Mammary epithelial cell (primary cell): ENCODE measurements at regions not wholly inside any gene's neighbourhood (a gene's known extent, or its start where the extent isn't known, plus 50 kb on each side); places are given as distances from the start of the nearest gene placed in this dataset.

Experiments used
- EZH2 ChIP-seq: IDR thresholded peaks from 2 replicates; pipeline ENCODE4 v1.6.1; 2012; ENCODE audit warnings: low read length, inconsistent platforms, borderline replicate concordance
- TF ChIP-seq, protein P1 (sequence below), 2 donors: IDR thresholded peaks in 1 of 2; conservative IDR thresholded peaks in 1 of 2; 2 replicates each; pipeline ENCODE4 v1.5.1; 2011 to 2012; ENCODE audit warnings: inconsistent platforms in 2 of 2, low read length in 2 of 2, mild to moderate bottlenecking in 2 of 2, control low read depth in 1 of 2, low read depth in 1 of 2; ENCODE audit not compliant: insufficient read depth in 1 of 2; ENCODE audit errors: extremely low read depth in 1 of 2

DNA sequence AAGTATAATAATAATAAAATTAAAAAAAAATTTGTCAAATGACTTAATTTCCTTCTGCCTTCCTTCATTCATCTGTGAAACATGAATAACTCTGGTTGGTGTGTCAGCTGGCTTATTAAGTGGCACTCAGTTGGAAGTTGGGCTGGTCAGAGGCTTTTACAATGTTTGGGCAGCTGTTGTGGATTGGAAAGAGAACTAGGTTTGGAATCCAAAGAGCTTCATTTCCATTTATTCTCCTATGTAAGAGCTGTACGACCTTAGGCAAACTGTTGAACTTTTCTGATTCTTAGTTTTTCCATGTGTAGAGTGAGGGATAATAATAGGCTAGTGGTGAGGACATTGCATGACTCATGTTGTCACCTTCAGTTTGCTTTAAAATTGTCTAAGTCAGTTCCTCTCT is 606.7 kb downstream of the PDCD6IP start:
- TF ChIP-seq, protein P1, sequence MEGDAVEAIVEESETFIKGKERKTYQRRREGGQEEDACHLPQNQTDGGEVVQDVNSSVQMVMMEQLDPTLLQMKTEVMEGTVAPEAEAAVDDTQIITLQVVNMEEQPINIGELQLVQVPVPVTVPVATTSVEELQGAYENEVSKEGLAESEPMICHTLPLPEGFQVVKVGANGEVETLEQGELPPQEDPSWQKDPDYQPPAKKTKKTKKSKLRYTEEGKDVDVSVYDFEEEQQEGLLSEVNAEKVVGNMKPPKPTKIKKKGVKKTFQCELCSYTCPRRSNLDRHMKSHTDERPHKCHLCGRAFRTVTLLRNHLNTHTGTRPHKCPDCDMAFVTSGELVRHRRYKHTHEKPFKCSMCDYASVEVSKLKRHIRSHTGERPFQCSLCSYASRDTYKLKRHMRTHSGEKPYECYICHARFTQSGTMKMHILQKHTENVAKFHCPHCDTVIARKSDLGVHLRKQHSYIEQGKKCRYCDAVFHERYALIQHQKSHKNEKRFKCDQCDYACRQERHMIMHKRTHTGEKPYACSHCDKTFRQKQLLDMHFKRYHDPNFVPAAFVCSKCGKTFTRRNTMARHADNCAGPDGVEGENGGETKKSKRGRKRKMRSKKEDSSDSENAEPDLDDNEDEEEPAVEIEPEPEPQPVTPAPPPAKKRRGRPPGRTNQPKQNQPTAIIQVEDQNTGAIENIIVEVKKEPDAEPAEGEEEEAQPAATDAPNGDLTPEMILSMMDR (conservative IDR thresholded peaks at IDR 0.05 in 1 of 2, IDR thresholded peaks at IDR 0.05 in 1 of 2; ENCODE audit: extremely low read depth in 1 of 2, insufficient read depth in 1 of 2, low read depth in 1 of 2, low read length in 2 of 2), result no peak
- TF ChIP-seq EZH2, result no peak
